SK-N-SH (cell line): ENCODE measurements at regions not wholly inside any gene's neighbourhood (a gene's known extent, or its start where the extent isn't known, plus 50 kb on each side); places are given as distances from the start of the nearest gene placed in this dataset.

Experiments used
- CTCF ChIA-PET: fragments of 300-600, 350-600 bp; formaldehyde crosslinking; extraction: SDS; loops from one replicate; lab custom pipeline; 2021; lab: Yijun Ruan, JAX
- POLR2A ChIA-PET: fragments of 350-600 bp; sonication (Branson Sonifier 250); formaldehyde crosslinking; extraction: SDS; loops from one replicate; lab custom pipeline; 2020; ENCODE audit warnings: antibody characterized with exemption, inconsistent platforms; lab: Yijun Ruan, JAX
- DNase-seq: peaks from one replicate; pipeline ENCODE4 v3.0.0; 2012
- H2AFZ ChIP-seq: fragments of 200-600 bp; sonication (generic); 2 replicates; pipeline ENCODE4 v1.8.1; 2016; ENCODE audit warnings: antibody characterized with exemption, mild to moderate bottlenecking, low read depth
- H3F3A ChIP-seq: fragments of 200-600 bp; sonication (generic); replicated peaks from 2 replicates; pipeline ENCODE3; 2016; ENCODE audit warnings: antibody characterized with exemption, mild to moderate bottlenecking; ENCODE audit not compliant: insufficient read depth
- H3K27ac ChIP-seq, 2 experiments: fragments of 200-500 bp in 1 of 2; fragments of 200-600 bp in 1 of 2; sonication (Bioruptor generic) in 1 of 2; sonication (generic), shearing (Covaris generic) in 1 of 2; 2 replicates each; pipeline versions ENCODE4 v1.5.1 to v1.6.1; 2014 to 2016; ENCODE audit warnings: low read depth in 2 of 2, inconsistent platforms in 1 of 2, low read length in 1 of 2, mild to moderate bottlenecking in 1 of 2, mixed read lengths in 1 of 2
- H3K27me3 ChIP-seq: fragments of 200-600 bp; sonication (generic), shearing (Covaris generic); 2 replicates; pipeline ENCODE4 v1.6.1; 2016; ENCODE audit warnings: mixed run types; ENCODE audit not compliant: insufficient read depth
- H3K36me3 ChIP-seq, 2 experiments: fragments of 200-500 bp in 1 of 2; fragments of 200-600 bp in 1 of 2; sonication (Bioruptor generic) in 1 of 2; sonication (generic) in 1 of 2; replicated peaks in 1 of 2; 2 replicates each; pipeline versions ENCODE3 to v1.5.1; 2014 to 2016; ENCODE audit warnings: low read length in 1 of 2, mild to moderate bottlenecking in 1 of 2; ENCODE audit not compliant: insufficient read depth in 2 of 2, control insufficient read depth in 1 of 2
- H3K4me1 ChIP-seq, 2 experiments: fragments of 200-500 bp in 1 of 2; fragments of 200-600 bp in 1 of 2; sonication (Bioruptor generic) in 1 of 2; sonication (generic), shearing (Covaris generic) in 1 of 2; 2 replicates each; pipeline versions ENCODE4 v1.5.1 to v1.6.1; 2014 to 2016; ENCODE audit warnings: low read depth in 1 of 2, low read length in 1 of 2, mixed run types in 1 of 2; ENCODE audit not compliant: insufficient read depth in 2 of 2, control insufficient read depth in 1 of 2
- H3K4me2 ChIP-seq: fragments of 200-600 bp; sonication (generic), shearing (Covaris generic); 2 replicates; pipeline ENCODE4 v1.6.1; 2017; ENCODE audit warnings: mixed run types
- H3K4me3 ChIP-seq, 2 experiments: fragments of 200-500 bp in 1 of 2; fragments of 200-600 bp in 1 of 2; sonication (Bioruptor generic) in 1 of 2; sonication (generic), shearing (Covaris generic) in 1 of 2; 2 replicates each; pipeline versions ENCODE4 v1.5.1 to v1.8.1; 2014 to 2016; ENCODE audit warnings: low read depth in 2 of 2, inconsistent platforms in 1 of 2, low read length in 1 of 2, mild to moderate bottlenecking in 1 of 2, mixed read lengths in 1 of 2, moderate library complexity in 1 of 2
- H3K79me2 ChIP-seq: fragments of 200-600 bp; sonication (generic); 2 replicates; pipeline ENCODE4 v1.8.1; 2017; ENCODE audit warnings: mild to moderate bottlenecking; ENCODE audit not compliant: insufficient read depth
- H3K9ac ChIP-seq: fragments of 200-600 bp; sonication (generic); 2 replicates; pipeline ENCODE4 v1.6.1; 2017; ENCODE audit warnings: mixed run types
- H3K9me2 ChIP-seq: fragments of 200-600 bp; sonication (generic); 2 replicates; pipeline ENCODE4 v1.6.1; 2017; ENCODE audit warnings: mixed run types
- H3K9me3 ChIP-seq: fragments of 200-600 bp; sonication (generic); 2 replicates; pipeline ENCODE4 v1.6.1; 2017; ENCODE audit warnings: mixed run types, mild to moderate bottlenecking, moderate library complexity
- H4K20me1 ChIP-seq: fragments of 200-600 bp; sonication (generic); 2 replicates; pipeline ENCODE4 v1.6.1; 2017; ENCODE audit warnings: mild to moderate bottlenecking, mixed run types; ENCODE audit not compliant: insufficient read depth
- CHD2 ChIP-seq: fragments of 150-350 bp; IDR thresholded peaks from 2 replicates; pipeline ENCODE4 v1.6.1; 2018; ENCODE audit warnings: low read length; ENCODE audit not compliant: partially characterized antibody
- CTCF ChIP-seq: fragments of 200-600 bp; sonication (generic); IDR thresholded peaks from 2 replicates; pipeline ENCODE4 v1.6.1; 2017; ENCODE audit warnings: antibody characterized with exemption, mild to moderate bottlenecking, moderate library complexity
- EP300 ChIP-seq, 2 experiments: IDR thresholded peaks; 2 replicates each; pipeline versions ENCODE4 v1.4.0 to v1.6.1; 2012; ENCODE audit warnings: borderline replicate concordance in 1 of 2, low read depth in 1 of 2, low read length in 1 of 2
- EZH2phosphoT487 ChIP-seq: fragments of 200-600 bp; sonication (generic); IDR thresholded peaks from 2 replicates; pipeline ENCODE4 v1.6.1; 2017; ENCODE audit warnings: low read depth, mixed run types, mild to moderate bottlenecking, antibody characterized with exemption, moderate library complexity, borderline replicate concordance
- FOXM1 ChIP-seq: IDR thresholded peaks from 2 replicates; pipeline ENCODE4 v1.4.0; 2012; ENCODE audit warnings: low read depth, mild to moderate bottlenecking
- GABPA ChIP-seq: IDR thresholded peaks from 2 replicates; pipeline ENCODE4 v1.4.0; 2012; ENCODE audit warnings: low read depth, mild to moderate bottlenecking
- GATA2 ChIP-seq: sonication (generic); formaldehyde crosslinking; IDR thresholded peaks from 2 replicates; pipeline ENCODE4 v1.5.0; 2020; ENCODE audit warnings: mild to moderate bottlenecking, missing genetic modification reagents
- IRF3 ChIP-seq: fragments of 150-350 bp; IDR thresholded peaks from 2 replicates; pipeline ENCODE4 v1.6.1; 2016; ENCODE audit warnings: mild to moderate bottlenecking, low read depth, low read length
- JUND ChIP-seq: IDR thresholded peaks from 2 replicates; pipeline ENCODE4 v1.4.0; 2012
- MAX ChIP-seq: IDR thresholded peaks from 2 replicates; pipeline ENCODE4 v1.4.0; 2012; ENCODE audit warnings: low read depth
- MEF2A ChIP-seq: IDR thresholded peaks from 2 replicates; pipeline ENCODE4 v1.4.0; 2012; ENCODE audit warnings: low read depth, borderline replicate concordance
- MXI1 ChIP-seq: IDR thresholded peaks from 2 replicates; pipeline ENCODE4 v1.6.1; 2012; ENCODE audit warnings: mild to moderate bottlenecking, low read depth, low read length, improper control_type of control experiment
- NFIC ChIP-seq: IDR thresholded peaks from 2 replicates; pipeline ENCODE4 v1.4.0; 2012; ENCODE audit warnings: borderline replicate concordance
- NRF1 ChIP-seq: IDR thresholded peaks from 2 replicates; pipeline ENCODE4 v1.6.1; 2012; ENCODE audit warnings: low read depth, mild to moderate bottlenecking, low read length
- PBX3 ChIP-seq: IDR thresholded peaks from 2 replicates; pipeline ENCODE4; 2012
- POLR2AphosphoS5 ChIP-seq: IDR thresholded peaks from 2 replicates; pipeline ENCODE4 v1.6.1; 2012; ENCODE audit warnings: low read depth, low read length
- RCOR1 ChIP-seq: fragments of 150-350 bp; IDR thresholded peaks from 2 replicates; pipeline ENCODE4 v1.6.1; 2017; ENCODE audit warnings: antibody characterized with exemption, low read length
- REST ChIP-seq: IDR thresholded peaks from 2 replicates; pipeline ENCODE4 v1.6.1; 2012; ENCODE audit warnings: mild to moderate bottlenecking, low read depth, low read length, moderate library complexity
- SMC3 ChIP-seq: IDR thresholded peaks from 2 replicates; pipeline ENCODE4 v1.6.1; 2012; ENCODE audit warnings: low read depth, low read length, improper control_type of control experiment
- TAF1 ChIP-seq: IDR thresholded peaks from 2 replicates; pipeline ENCODE4 v1.6.1; 2012; ENCODE audit warnings: low read depth, mild to moderate bottlenecking, low read length, moderate library complexity, borderline replicate concordance
- TCF12 ChIP-seq: IDR thresholded peaks from 2 replicates; pipeline ENCODE4 v1.4.0; 2012
- TEAD4 ChIP-seq: IDR thresholded peaks from 2 replicates; pipeline ENCODE4 v1.4.0; 2012; ENCODE audit warnings: mild to moderate bottlenecking, borderline replicate concordance; ENCODE audit not compliant: insufficient read depth
- USF1 ChIP-seq: IDR thresholded peaks from 2 replicates; pipeline ENCODE4 v1.4.0; 2012; ENCODE audit warnings: low read depth, borderline replicate concordance
- USF2 ChIP-seq: fragments of 150-350 bp; IDR thresholded peaks from 2 replicates; pipeline ENCODE4 v1.6.1; 2017; ENCODE audit warnings: antibody characterized with exemption, low read length, low read depth, borderline replicate concordance
- YY1 ChIP-seq: IDR thresholded peaks from 2 replicates; pipeline ENCODE4 v1.4.0; 2012; ENCODE audit warnings: low read depth, mild to moderate bottlenecking
- WGBS: methylation state at CpG from one replicate; pipeline ENCODE4 v1.1.6; 2017; ENCODE audit warnings: low lambda C conversion rate; 5-methylcytosine and 5-hydroxymethylcytosine counted together

- Histone ChIP-seq H2AFZ (no peak overlapping the region), H3K36me3 (no peaks in the 10 kb centered on the region), H3K4me3 (peak overlapping the region in 1 of 2 experiments; percentile 13; a peak in 1 of 4 replicates), H3K9me3 (no peaks in the 10 kb centered on the region), H3K79me2 (no peaks in the 10 kb centered on the region), H3K4me1 (no peaks in the 10 kb centered on the region), H3K9me2 (no peaks in the 10 kb centered on the region), H4K20me1 (no peaks in the 10 kb centered on the region), H3F3A (peaks cover 28% of the 10 kb centered on the region), H3K27ac (peak overlapping the region in 1 of 2 experiments; percentile 61; a peak in 3 of 4 replicates), H3K27me3 (no peaks in the 10 kb centered on the region), H3K9ac (no peak overlapping the region), H3K4me2 (no peak overlapping the region; the same call in 1 of the 2 replicates)
- WGBS, result 55% methylated on average over 1 of the region's 1 CpG
- DNase-seq, result no peak
- ChIA-PET CTCF (no interaction called here), POLR2A (no interaction called here)
- TF ChIP-seq SMC3 (no peak), RCOR1 (no peak), USF2 (no peak), POLR2AphosphoS5 (no peak), GATA2 (CRISPR knock-in tag) (no peak), IRF3 (no peak), JUND (0 out of 2 replicates have a peak, but pooled peaks have one; percentile 20), PBX3 (peak; percentile 71), YY1 (no peak), EP300 (IDR thresholded peaks at IDR 0.05; ENCODE audit: borderline replicate concordance in 1 of 2, low read depth in 1 of 2, low read length in 1 of 2) (peak in 1 of 2 experiments; percentile 25; a peak in 1 of 4 replicates), MAX (no peak), GABPA (no peak), TEAD4 (no peak), EZH2phosphoT487 (no peak), TCF12 (peak; percentile 83), CTCF (no peak), MXI1 (no peak), FOXM1 (no peak), NFIC (peak; percentile 13; the same call in 1 of the 2 replicates), TAF1 (no peak), USF1 (no peak), NRF1 (no peak), CHD2 (no peak), REST (no peak), MEF2A (no peak)
These were observed 178.7 kb upstream of the SGCD start for GRCh38 chr5:156148301-156148700.
